ENCODE measurements at regions not wholly inside any gene's neighbourhood (a gene's known extent, or its start where the extent isn't known, plus 50 kb on each side); places are given as distances from the start of the nearest gene placed in this dataset.
"Not testable (repeated sequence)": the region's sequence is repeated elsewhere in the genome, so short reads cannot be mapped to it uniquely, and the experiment has no call there.

- DNase-seq: no peak
These were observed 50.3 kb upstream of the SNRK start for GRCh38 chr3:43236008-43236407.

GRCh38 chr3:43233062-43233461 is 53.3 kb upstream of the SNRK start:
- no peak for DNase-seq

- DNase-seq: no peak
These were observed 54.9 kb upstream of the SNRK start for GRCh38 chr3:43231276-43232000.

- not testable (repeated sequence) for DNase-seq
These were observed 56.5 kb upstream of the SNRK start for GRCh38 chr3:43229865-43230264.

GRCh38 chr3:43227685-43228084 is 58.7 kb upstream of the SNRK start:
- not testable (repeated sequence) for DNase-seq

GRCh38 chr3:43224405-43225073 is 61.8 kb upstream of the SNRK start:
- no peak for DNase-seq

- DNase-seq: no peak
These were observed 62.5 kb upstream of the SNRK start for GRCh38 chr3:43223670-43224364.

GRCh38 chr3:43222590-43222989 is 63.8 kb upstream of the SNRK start:
- DNase-seq: no peak

- DNase-seq: no peak
These were observed 65.3 kb upstream of the SNRK start for GRCh38 chr3:43221076-43221475.

GRCh38 chr3:43219616-43220015 is 66.7 kb upstream of the SNRK start:
- no peak for DNase-seq

- no peak for DNase-seq
These were observed 67.4 kb upstream of the SNRK start for GRCh38 chr3:43218921-43219320.

- DNase-seq: no peak
These were observed 68.2 kb upstream of the SNRK start for GRCh38 chr3:43218156-43218555.

- no peak for DNase-seq
These were observed 68.7 kb upstream of the SNRK start for GRCh38 chr3:43217633-43218032.

GRCh38 chr3:43217206-43217605 is 69.1 kb upstream of the SNRK start:
- no peak for DNase-seq

- DNase-seq: no peak
These were observed 70.6 kb upstream of the SNRK start for GRCh38 chr3:43215663-43216275.

- DNase-seq: no peak
These were observed 71.2 kb upstream of the SNRK start for GRCh38 chr3:43215138-43215537.

- no peak for DNase-seq
These were observed 71.7 kb upstream of the SNRK start for GRCh38 chr3:43214616-43215015.

GRCh38 chr3:43213631-43214030 is 72.7 kb upstream of the SNRK start:
- no peak for DNase-seq

GRCh38 chr3:43212914-43213611 is 73.3 kb upstream of the SNRK start:
- DNase-seq: no peak

GRCh38 chr3:43211681-43212080 is 74.7 kb upstream of the SNRK start:
- DNase-seq: no peak

- no peak for DNase-seq
These were observed 76.0 kb upstream of the SNRK start for GRCh38 chr3:43210049-43211027.

Data from left kidney (tissue), 1 donor.